Mucosa of gallbladder (tissue), 1 donor: ENCODE measurements at regions not wholly inside any gene's neighbourhood (a gene's known extent, or its start where the extent isn't known, plus 50 kb on each side); places are given as distances from the start of the nearest gene placed in this dataset.
"Not testable (repeated sequence)": the region's sequence is repeated elsewhere in the genome, so short reads cannot be mapped to it uniquely, and the experiment has no call there.

Source experiments
- DNase-seq: peaks from one replicate; pipeline ENCODE4 v3.0.0-alpha.2; 2020; ENCODE audit warnings: low spot score
- donor health status: DM: no; HTN: no; CAD: no.

DNA sequence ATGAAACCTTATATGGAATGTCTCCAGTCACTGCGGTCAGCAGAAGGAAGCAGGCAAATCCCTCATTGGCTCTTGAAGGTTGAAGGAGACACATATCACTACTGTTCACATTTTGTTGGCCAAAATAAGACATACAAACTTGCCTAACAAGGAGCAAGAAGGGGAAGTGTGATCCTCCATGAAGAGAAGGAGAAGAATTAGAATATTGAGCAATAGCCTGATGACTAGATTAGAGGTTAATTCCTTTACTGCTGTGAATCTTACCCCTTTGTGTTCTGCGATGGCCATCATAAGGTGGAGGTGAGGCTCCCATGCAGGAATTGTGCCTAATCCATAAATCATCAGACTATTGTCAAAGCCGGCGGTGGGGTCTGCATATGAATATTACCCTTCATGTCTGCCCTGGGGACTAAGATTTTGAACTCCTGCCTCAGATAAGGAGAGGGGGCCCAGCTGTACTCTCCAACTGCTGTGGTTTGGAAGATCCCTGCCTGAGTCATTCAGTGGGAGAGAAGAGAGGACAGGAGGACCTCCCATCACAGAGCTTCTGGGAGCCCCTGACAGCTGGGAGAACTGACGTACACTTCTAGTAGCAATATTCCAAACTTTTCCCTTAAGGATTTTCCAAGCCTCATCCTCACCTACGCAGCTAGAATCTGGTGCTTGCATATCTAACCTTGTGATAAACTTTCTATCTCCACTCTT is 398.5 kb downstream of the REEP3 start:
- no peak for DNase-seq

GRCh38 chr10:63920926-63921325 is 399.7 kb downstream of the REEP3 start:
- DNase-seq = no peak

DNA sequence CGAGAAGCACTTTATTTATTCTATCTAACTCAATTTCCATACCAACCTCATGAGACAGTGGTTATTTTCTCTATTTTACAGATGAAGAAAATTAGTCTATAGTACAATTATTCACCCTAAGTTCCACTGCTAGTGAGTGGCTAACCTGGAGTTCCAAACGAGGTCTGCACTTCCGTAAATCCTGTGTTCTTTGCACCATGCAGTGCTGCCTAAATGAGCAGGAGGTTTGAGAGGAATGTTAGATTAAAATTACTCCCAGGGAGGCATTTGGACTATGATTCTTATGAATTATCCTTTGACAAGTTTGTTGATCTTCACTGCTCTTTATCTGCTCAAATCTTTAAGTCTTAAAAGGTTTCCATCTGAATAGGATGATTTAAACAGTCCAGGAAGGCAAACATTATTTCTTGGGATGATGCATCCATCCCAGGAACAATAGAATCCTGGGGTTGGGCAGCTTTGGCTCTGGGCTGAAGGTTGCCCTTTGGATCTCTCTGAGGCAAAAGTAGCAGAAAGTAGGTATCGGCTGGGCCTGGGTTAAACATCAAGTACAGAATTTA is 400.8 kb downstream of the REEP3 start:
- DNase-seq = peak; percentile 21

DNA sequence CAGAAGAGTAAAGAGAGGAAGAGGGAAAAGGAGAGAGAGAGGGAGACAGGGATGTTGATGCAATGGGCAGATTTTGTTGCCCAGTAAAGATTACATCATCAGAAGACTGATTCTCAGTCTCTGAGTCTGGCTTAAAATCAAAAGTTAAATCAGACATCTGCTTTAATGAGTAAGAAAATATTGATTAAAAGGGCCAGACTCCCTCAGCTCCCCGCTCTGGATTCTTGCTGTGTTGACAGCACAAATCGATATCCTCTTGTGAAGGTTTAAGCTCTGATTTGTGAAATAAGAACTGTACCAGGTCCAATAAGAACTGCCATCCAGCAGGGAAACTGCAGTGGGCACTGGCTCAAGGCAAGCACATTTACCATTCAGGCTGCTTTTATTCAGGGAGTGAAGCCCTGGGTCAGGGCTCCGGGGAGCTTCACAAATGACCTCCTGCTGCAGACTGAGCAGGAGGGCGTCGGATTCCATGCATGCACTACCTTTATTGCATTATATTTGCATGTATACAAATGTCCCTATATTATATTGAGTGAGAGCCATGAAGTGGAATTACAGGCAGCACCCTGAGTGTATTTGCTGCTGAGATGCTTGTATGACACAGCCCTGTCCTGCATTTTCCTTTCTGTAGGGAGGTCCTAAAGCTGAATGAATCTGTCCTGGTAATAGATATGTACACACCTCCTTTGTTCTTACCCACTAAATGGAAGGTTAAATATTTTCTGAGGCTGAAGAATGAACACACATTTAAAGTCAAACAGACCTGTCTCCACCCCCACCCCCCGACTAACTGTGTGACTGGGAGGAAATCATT is 401.5 kb downstream of the REEP3 start:
- DNase-seq = peak; percentile 59

DNA sequence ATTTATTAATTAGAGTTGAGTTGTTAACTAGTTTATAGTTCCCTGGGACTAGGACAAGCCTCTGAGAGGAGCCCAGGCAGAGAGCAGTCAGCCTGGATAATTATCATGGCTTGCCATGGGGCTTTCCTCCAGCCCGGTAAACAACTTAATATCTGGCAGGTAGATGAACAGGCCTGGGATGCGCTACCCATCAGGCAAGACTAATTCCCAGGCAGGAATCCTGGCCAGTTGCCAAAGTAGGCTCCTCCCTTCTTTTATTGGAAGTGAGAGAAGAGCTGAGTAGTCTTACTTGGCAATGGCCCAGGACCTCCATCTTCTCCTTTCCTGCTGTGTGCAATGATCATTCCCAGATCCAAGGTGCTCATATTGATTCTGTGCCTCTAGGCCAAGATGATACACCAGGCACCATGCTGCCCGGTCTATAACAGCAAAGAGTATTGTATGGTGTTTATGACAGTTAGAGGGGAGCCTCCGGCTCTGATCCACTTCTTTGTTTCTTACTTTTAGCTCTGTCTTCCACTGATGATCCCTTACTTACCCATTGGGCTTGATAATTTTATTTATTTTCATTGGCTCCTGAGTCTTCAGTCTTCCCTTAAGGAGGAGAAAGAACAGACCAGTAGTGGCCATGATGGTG is 408.7 kb downstream of the REEP3 start:
- peak; percentile 57 for DNase-seq

GRCh38 chr10:63930584-63930983 is 409.4 kb downstream of the REEP3 start:
- DNase-seq = no peak

GRCh38 chr10:63935705-63936104 is 414.5 kb downstream of the REEP3 start:
- DNase-seq = no peak

DNA sequence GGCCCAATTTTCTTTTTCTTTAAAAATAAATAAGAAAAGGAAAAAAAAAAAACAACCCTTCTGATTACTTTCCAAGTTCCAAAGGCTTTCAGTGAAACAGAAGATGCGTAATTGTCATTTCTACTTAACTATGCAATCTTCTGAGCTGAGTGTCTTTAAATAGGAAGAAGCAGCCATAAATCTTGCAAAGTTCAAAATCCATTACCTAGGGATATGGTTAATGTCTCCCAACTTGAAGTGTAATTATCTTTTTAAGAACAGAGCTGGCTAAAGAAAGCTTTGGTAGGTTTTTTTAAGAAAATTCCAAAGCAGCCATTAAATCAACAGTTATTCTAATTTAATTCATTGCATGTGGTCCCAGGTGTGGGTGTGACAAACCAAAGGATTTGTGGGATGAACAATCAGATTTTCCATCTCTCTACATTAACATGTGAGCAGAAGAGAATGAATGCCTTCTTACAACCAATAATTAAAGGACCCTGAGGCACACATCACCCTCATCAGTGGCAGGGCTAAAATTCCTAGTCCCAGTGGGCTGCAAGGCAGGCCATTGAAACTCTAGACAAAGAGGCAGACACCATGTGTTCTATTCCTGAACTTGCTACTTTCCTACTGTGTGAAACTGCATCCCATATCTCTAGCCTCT is 419.2 kb downstream of the REEP3 start:
- no peak for DNase-seq

DNA sequence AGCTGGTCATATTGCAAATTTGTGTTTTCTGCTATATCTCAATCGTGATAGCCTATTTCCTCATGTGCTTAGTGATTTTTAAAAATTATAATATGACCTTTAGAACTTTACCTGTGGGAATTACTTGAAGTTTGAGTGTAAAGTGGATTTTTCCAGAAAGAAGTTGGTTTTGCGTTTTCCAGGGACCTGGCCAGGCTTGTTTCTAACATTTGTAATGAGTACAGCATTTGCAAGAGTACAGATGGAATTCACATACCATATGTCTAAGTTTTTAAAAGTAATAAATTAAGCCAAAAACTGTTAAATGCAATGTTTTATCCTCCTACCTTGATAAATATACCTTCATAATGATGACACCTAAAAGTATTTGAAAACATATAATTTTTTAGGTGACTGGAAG is 443.2 kb downstream of the REEP3 start:
- DNase-seq = no peak

DNA sequence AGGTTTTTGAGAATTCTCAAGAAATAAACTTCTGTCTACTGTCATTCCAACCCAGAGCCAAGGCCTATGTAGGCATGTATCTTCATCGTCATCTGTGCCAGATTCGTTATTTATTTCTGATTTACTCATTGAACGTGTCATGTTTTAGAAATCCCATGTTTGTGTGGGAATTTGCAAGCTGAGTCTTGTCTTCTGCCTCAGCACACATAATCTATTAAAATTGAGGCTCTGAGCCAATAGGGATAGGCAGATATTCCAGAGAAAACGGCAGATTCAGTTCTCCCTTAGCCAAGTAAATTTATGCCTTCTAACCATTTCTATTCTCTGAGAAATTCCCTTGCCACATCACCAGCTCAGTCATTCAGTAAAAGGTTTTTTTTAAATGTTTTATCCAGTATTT is 444.6 kb downstream of the REEP3 start:
- no peak for DNase-seq

- no peak for DNase-seq
Observed at GRCh38 chr10:63972949-63973827, 452.0 kb downstream of the REEP3 start.

DNA sequence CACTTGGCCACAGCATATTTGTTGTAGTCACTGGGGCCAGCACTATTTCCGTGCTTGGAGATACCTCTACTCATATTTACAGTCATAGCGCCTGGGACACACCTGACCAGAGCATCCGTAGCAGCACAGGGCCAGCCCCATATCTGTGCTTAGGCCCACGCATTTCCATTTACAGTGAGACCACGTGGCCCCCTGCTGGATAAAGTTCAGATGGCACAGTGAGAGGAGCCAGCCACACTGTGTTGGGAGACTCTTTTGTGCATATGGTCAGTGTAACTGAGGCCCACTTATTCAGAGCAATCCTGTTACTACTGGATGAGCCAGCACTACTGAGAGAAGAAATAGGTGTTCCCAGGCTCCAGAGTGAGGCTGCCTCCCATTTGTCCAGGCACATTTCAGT is 455.3 kb downstream of the REEP3 start:
- peak; percentile 47 for DNase-seq

DNA sequence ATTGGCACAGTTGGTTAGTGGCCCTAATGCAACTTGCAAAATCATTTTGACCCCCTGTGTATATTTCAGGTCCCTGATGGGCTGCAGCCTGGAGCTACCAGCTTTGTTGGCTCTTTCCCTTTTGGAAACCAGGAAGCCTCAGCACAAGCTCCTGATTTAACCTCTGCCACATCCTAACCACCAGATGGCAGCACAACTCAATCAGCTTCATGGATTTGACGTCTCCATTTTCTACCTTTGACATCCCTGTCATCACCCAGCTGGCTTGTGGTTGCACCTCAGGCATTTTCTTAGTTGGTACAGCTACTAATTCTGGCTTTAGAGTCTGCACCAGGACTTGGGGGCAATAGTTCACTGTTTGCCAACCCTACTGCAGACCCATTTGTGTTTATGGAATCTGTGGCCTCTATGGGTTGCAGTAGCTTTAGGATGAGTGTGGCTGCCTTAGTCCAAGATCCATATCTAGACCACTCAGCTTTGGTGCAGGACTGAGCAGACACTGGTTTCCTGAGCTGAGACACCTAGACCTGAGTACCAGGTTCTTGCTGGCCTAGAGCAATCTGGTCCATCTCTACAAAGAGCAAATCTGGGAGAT is 456.2 kb downstream of the REEP3 start:
- peak; percentile 25 for DNase-seq

DNA sequence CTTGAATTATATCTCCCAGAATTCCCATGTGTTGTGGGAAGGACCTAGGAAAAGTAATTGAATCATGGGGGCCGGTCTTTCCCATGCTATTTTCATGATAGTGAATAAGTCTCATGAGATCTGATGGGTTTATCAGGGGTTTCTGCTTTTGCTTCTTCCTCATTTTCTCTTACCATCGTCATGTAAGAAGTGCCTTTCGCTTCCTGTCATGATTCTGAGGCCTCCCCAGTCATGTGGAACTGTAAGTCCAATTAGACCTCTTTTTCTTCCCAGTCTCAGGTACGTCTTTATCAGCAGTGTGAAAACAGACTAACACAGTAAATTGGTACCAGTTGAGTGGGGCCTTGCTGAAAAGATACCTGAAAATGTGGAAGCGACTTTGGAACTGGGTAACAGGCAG is 459.7 kb downstream of the REEP3 start:
- DNase-seq = not testable (repeated sequence)

- not testable (repeated sequence) for DNase-seq
Observed at GRCh38 chr10:63984061-63984460, 462.9 kb downstream of the REEP3 start.

DNA sequence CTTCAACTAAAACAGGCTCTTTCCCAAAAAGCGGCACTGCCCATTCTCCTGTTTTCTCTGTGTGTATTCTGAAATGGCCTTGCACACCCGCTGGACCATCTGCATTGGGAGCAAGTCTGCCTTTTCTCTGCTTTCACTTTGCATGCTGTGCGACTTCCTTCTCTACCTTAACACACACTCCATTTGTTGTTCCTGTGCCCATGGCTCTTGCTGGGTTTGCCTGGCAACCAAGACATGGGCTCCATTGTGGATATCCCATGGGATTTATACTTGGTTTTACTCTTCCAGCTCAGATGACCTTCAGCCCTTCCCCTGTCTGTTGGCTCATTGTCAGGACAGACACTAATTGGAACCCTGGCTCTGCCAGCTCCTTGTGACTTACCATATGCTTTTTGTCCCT is 465.3 kb downstream of the REEP3 start:
- no peak for DNase-seq

- no peak for DNase-seq
Observed at GRCh38 chr10:63987212-63987611, 466.0 kb downstream of the REEP3 start.

GRCh38 chr10:63994371-63994770 is 473.2 kb downstream of the REEP3 start:
- DNase-seq = no peak

- no peak for DNase-seq
Observed at GRCh38 chr10:64007157-64007556, 486.0 kb downstream of the REEP3 start.

DNA sequence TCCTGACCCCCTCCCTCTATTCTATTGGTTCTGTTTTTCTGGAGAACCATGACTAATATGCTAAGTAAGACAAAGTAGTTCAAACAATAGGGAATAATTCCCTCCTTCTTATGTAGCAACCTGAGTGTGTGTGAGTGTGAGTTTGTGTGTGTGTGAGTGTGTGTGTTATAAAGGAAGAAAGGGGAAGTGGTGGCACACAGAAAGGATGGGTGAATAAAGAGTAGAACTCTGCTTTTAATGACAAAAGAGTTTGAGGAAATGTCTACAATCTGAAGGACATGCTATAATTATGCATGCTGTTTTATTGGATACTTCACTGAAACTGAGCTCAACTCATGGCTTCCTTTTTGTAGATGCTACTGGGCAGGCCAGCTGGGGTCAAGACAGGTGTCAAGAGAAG is 489.5 kb downstream of the REEP3 start:
- no peak for DNase-seq
